Fibroblast of skin of scalp (primary cell): ENCODE measurements at regions not wholly inside any gene's neighbourhood (a gene's known extent, or its start where the extent isn't known, plus 50 kb on each side); places are given as distances from the start of the nearest gene placed in this dataset.
A peak's percentile ranks its signal among the peaks of the same experiment; 100 is the strongest.

Experiments
- DNase-seq: peaks from one replicate; pipeline ENCODE4 v3.0.0-alpha.2; 2013

DNA sequence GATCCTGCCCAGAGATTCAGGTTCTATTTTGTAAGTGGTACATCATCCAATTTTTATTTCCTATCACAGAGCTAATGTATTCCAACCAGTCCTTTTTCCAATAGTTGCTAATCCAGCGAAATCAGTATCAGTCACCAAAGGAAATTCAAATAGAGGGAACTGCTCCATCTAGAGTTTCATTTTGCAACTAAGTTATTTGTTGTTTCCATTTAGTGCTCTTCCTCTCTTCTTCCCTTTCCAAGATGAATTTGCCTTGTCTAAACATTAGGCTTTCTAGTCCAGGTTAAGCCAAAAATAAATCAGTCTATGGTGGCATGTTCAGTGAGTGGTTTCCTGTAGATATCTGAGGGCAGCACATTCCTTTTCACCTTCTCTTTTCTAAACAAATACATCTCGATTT lies 79.8 kb upstream of the SPATA31D4 start:
- DNase-seq, result peak; percentile 44

DNA sequence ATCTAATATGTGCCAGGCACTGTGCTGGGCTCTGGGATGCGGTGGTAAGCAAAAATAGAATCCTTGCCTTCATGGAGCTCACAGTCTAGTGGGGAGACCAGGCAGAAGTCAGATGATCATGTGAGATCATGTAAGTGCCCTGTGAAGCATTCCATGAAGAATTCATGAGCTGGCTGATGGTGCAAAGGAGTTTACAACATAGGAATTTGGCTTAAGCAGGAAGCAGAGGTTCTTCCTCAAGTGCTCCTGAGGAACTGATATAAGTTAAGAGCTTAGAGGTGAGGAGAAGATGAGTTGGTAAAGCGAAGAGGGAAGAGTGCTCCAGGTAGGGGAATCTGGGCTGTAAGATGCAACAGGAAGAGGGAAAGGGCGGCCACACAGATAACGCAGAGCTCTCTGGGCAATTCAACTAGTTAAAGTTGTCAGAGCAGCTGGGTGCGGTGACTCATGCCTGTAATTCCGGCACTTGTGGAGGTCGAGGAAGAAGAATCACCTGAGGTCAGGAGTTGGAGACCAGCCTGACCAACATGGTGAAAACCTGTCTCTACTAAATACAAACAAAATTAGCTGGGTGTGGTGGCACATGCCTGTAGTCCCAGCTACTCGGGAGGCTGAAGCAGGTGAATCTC lies 78.5 kb upstream of the SPATA31D4 start:
- DNase-seq, result no peak

DNA sequence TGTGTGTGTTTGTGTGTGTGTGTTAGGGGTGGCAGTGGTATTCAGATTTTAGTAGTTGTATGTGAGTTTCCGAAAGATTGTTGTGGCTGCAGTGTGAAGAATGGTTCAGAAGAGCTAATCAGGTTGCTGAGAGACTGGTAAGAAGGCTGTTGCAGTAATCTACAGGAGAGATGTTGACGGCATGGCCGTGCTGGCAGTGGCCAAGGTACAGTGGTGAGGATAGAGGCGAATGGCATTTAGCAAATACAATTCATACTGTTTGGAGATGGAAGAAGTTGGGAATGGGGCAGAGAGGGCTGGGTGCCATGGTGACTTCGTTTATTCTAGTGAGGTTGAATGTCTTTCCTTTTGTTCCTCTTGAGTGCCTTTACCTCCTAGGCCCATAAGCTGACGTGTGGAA lies 77.5 kb upstream of the SPATA31D4 start:
- DNase-seq, result no peak

DNA sequence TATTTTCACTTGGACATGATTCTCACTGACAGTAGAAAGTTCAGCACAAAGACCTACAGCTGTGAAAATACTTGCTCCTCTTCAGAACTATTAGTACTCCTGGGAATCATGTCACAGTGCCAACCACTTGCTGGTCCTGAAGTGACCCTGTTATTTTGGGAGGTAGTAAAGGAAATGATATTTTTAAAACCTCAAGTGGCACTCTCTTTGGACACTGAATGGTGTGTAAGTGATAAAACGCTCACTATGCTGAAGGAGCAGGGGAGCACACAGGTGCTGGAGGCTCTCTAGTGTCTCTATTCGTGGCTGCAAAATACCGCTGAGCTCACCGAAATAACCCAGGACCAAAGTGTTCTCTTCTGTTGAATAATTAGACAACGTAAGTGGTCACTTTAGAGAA lies 76.9 kb upstream of the SPATA31D4 start:
- no peak for DNase-seq

DNA sequence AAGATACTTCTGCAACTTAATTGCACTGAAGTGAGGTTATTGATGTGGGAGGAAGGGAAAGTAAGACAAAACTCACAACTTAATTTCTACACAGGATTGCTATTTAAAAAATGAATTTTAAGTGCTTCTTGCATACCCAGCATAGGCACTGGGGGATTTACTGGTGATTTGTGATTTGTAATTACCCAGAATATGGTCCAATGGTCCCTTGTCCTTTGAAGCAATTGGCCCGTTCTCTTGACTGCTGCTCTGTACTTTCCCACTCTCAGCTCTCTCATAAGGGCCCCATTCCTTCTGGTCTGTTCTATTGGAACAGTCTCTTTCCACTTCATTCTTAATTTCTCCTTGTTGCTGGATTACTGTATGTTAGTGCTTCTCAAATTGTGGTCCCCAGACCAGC lies 75.4 kb upstream of the SPATA31D4 start:
- no peak for DNase-seq

DNA sequence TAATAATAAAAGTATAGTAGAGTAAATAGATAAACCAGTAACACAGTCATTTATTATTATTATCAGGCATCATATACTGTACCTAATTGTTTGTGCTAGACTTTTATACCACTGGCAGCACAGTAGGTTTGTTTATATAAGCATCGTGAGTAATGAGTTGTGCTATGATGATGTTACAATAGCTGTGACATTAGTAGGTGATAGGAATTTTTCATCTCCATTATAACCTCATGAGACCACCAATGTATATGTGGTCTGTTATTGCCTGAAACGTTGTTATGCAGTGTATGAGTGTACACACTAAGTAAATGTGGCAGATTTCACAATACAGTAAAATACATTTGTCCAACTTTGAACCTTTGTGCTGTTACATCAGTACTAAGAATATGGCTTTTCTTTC lies 72.7 kb upstream of the SPATA31D4 start:
- peak; percentile 39 for DNase-seq

DNA sequence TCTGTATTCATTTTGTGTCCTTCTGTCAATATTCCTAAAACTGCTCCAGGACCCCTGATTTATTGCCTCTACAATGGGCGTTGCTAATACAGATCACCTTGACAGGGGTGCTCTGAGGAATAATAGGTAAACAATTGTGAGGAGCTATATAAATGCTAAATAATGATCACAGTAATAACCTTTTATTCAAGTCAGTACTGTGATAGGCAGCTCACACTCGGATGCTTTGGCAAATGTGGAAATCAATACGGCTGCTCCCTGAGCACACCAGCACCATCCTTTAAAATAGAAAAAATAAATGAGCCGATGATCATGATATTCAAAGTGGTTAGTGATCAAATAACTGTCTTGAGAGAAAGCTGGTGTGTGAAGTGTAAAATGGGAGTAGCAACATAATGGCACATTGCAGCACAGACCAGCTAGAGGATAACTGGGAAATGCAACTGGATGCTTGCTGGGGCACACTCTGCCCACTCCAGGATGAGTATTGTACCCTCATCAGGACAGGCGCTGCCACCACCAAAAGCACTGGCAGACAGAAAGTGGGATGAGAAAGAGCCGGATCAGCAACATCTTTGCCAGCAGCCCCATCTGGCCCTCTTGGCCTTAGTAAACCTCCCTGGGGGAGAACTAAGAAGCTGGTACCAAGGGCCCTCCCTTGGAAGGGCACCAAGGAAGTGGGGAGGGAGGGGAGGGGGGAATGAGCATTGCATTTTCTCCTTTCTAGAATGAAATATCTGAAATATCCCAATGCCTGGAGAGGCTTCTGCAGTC lies 69.4 kb upstream of the SPATA31D4 start:
- DNase-seq, result no peak

DNA sequence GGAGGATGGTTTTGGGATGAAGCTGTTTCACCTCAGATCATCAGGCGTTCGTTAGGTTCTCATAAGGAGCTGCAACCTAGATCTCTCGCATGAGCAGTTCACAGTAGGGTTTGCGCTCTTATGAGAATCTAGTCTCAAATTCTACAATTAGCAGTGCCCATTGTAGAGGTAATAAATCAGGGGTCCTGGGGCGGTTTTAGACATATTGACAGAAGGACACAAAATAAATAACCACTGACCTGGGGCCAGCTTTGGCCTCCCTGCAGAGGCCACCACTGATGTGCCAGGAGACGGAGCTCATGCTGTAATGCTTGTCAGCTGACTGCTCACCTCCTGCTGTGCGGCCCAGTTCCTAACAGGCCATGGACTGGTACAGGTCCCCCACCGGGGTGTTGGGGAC lies 67.6 kb upstream of the SPATA31D4 start:
- no peak for DNase-seq

DNA sequence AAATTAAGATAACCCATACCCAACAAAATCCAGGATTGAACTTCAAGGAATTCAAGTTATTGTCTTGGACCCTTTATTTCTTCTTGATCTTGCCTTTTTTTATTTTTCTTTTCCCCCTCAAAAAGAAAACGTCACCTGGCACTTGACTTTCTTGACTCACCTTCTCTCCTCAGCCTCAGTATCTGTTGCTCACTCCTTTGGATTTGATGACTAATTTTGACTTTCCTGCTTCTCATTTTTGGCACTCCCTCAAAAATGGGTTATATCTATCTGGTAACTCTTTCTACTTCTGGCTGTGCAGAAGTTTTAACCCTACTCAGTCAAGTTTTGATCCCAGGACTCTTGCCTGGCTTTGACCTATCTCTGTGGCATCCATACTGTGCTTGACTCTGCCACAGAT lies 66.6 kb upstream of the SPATA31D4 start:
- DNase-seq, result peak; percentile 52

DNA sequence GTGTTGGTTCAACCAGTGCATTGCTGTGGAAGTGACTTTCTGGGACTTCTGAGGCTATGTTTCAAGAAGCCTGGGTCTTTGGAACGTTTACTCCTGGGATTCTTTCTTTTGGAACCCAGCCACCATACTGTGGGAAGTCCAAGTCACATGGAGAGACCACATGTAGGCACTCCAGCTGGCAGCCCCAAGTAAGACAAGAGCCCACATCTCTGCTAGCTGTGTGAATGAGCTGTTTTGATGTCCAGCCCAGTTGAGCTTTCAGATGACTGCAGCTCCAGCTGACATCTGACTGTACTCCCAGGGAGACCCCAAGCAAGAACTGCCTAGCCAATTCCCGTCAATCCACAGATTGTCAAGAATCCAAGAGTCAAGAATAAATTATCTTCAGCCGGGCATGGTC lies 60.1 kb upstream of the SPATA31D4 start:
- peak; percentile 43 for DNase-seq

DNA sequence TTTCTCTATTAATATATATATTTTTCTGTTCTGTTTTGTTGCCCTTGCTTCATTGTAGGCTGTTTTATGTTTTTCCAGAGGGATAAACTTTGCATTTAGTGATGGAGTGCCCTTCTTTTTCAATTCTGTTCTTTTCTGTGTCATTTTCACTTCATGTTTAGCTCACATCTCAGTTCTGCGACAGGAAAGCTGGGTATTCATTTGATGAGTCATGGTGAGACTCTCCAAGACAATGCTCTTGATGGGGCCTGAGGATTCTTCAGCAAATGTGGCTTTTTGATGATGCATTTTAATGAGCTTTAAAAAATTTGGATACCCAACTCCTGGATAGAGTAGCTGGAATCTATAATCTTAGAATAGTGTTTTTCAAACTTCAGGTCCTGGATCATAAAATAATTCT lies 56.5 kb upstream of the SPATA31D4 start:
- peak; percentile 78 for DNase-seq

DNA sequence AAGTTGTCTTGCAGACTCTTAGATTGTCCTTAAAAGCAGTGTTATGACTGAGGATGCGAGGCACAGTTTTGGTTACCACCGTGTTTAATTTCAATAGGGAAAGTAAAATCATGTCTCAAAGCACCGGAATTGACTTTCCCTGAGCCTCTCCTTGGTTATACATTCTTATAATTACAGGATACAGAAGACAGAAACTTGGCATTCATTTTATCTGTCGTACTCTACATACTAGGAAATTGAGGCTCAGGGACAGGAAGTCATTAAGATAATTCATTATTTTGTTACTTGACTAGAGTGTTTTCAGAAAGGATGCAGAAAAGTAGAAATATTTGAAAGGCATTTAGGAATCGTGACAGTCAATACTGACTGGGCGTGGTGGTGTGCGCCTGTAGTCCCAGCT lies 54.0 kb upstream of the SPATA31D4 start:
- DNase-seq, result no peak

DNA sequence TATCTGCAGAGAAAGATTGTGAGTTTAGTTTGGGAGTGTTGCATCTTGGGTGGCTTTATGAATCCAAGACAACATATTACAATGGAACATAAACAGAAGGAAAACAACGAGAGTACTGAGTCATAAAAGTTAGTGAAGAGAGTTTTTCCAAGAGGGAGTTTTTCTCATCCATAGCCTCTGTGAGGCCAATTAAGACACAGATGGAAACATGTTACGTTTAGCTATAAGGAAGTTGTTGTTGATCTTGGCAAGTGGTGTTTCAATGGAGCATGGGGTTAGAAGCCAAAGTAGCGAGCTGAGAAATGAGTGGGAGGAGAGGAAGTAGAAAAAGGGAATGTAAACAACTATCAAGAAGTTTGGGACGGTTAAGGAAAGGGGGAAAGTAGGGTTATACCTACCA lies 53.3 kb upstream of the SPATA31D4 start:
- DNase-seq, result peak; percentile 55

DNA sequence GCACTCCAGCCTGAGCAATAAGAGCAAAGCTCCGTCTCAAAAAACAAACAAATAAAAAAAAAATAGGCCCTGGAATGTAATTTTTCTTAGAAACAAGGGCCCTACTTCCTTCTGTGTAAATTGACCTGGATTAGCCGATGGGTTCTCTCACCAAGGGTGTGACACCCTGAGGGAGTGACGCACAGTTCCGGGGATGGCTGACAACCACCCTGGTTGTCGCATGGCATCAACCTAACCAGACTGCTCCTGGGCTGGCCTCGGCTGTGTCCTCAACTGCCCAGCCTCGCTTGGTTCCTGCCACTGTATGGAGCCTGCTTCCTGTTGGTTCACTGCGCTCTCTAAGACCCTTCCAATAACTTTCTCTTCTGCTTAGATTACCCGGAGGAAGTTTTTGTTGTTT lies 51.2 kb upstream of the SPATA31D4 start:
- DNase-seq, result no peak
